ENCODE measurements at regions not wholly inside any gene's neighbourhood (a gene's known extent, or its start where the extent isn't known, plus 50 kb on each side); places are given as distances from the start of the nearest gene placed in this dataset.
"Not testable (repeated sequence)": the region's sequence is repeated elsewhere in the genome, so short reads cannot be mapped to it uniquely, and the experiment has no call there.

GRCh38 chr4:17060230-17060629, 161.8 kb upstream of the LDB2 start:
- no peak for DNase-seq (ENCODE audit: low spot score)

GRCh38 chr4:17058916-17059741, 160.7 kb upstream of the LDB2 start:
- no peak for DNase-seq (ENCODE audit: low spot score)

GRCh38 chr4:17058536-17058915, 160.1 kb upstream of the LDB2 start:
- DNase-seq (ENCODE audit: low spot score) = no peak

- no peak for DNase-seq (ENCODE audit: low spot score)
Measured at GRCh38 chr4:17057035-17057434, 158.6 kb upstream of the LDB2 start.

GRCh38 chr4:17055788-17056187, 157.3 kb upstream of the LDB2 start:
- no peak for DNase-seq (ENCODE audit: low spot score)

GRCh38 chr4:17045866-17046265, 147.4 kb upstream of the LDB2 start:
- DNase-seq (ENCODE audit: low spot score) = no peak

GRCh38 chr4:17038510-17039176, 140.2 kb upstream of the LDB2 start:
- DNase-seq (ENCODE audit: low spot score) = no peak

GRCh38 chr4:17033768-17034181, 135.3 kb upstream of the LDB2 start:
- DNase-seq (ENCODE audit: low spot score) = no peak

- DNase-seq (ENCODE audit: low spot score) = no peak
Measured at GRCh38 chr4:17033025-17033767, 134.8 kb upstream of the LDB2 start.

- DNase-seq (ENCODE audit: low spot score) = no peak
Measured at GRCh38 chr4:17030543-17030942, 132.1 kb upstream of the LDB2 start.

- DNase-seq (ENCODE audit: low spot score) = no peak
Measured at GRCh38 chr4:17029964-17030363, 131.5 kb upstream of the LDB2 start.

- DNase-seq (ENCODE audit: low spot score) = no peak
Measured at GRCh38 chr4:17029432-17029831, 131.0 kb upstream of the LDB2 start.

- no peak for DNase-seq (ENCODE audit: low spot score)
Measured at GRCh38 chr4:17027495-17027894, 129.1 kb upstream of the LDB2 start.

GRCh38 chr4:17024425-17024824, 126.0 kb upstream of the LDB2 start:
- no peak for DNase-seq (ENCODE audit: low spot score)

- DNase-seq (ENCODE audit: low spot score) = no peak
Measured at GRCh38 chr4:17020901-17021300, 122.5 kb upstream of the LDB2 start.

- no peak for DNase-seq (ENCODE audit: low spot score)
Measured at GRCh38 chr4:17020451-17020850, 122.0 kb upstream of the LDB2 start.

GRCh38 chr4:17018621-17019020, 120.2 kb upstream of the LDB2 start:
- not testable (repeated sequence) for DNase-seq (ENCODE audit: low spot score)

GRCh38 chr4:17018013-17018412, 119.6 kb upstream of the LDB2 start:
- no peak for DNase-seq (ENCODE audit: low spot score)

GRCh38 chr4:17013382-17014006, 115.0 kb upstream of the LDB2 start:
- no peak for DNase-seq (ENCODE audit: low spot score)

GRCh38 chr4:17012451-17012850, 114.0 kb upstream of the LDB2 start:
- no peak for DNase-seq (ENCODE audit: low spot score)

- no peak for DNase-seq (ENCODE audit: low spot score)
Measured at GRCh38 chr4:17010426-17011087, 112.1 kb upstream of the LDB2 start.

- no peak for DNase-seq (ENCODE audit: low spot score)
Measured at GRCh38 chr4:17009871-17010367, 111.5 kb upstream of the LDB2 start.
